HG02642 (cell line): ENCODE measurements at regions not wholly inside any gene's neighbourhood (a gene's known extent, or its start where the extent isn't known, plus 50 kb on each side); places are given as distances from the start of the nearest gene placed in this dataset.
"Not testable (repeated sequence)": the region's sequence is repeated elsewhere in the genome, so short reads cannot be mapped to it uniquely, and the experiment has no call there.

Experiments
- ATAC-seq: cut with Tn5 transposase; IDR thresholded peaks from one replicate; pipeline ENCODE4 v1.9.1; 2021; ENCODE audit warnings: mild to moderate bottlenecking; ENCODE audit not compliant: unreplicated experiment, poor library complexity

DNA sequence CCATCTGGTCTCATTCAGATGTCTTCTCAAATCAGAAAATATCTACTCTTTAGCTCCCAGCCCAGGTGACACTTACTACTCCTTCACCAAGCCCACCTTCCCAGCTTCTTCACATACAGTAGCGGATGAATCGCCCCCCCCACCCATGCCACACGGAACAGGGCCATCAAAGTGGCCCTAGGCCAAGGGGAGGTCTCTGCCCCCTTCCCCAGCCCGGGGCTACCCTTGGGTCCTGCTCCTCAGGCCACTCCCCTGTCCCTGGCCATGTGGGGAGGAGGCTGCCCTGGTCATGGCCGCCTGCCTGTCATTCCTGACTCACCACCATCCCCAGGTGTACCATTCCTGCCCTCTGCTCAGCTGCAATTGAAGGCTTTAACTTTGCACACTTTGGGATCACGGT lies 142.8 kb downstream of the NECTIN1 start:
- ATAC-seq, result no peak

DNA sequence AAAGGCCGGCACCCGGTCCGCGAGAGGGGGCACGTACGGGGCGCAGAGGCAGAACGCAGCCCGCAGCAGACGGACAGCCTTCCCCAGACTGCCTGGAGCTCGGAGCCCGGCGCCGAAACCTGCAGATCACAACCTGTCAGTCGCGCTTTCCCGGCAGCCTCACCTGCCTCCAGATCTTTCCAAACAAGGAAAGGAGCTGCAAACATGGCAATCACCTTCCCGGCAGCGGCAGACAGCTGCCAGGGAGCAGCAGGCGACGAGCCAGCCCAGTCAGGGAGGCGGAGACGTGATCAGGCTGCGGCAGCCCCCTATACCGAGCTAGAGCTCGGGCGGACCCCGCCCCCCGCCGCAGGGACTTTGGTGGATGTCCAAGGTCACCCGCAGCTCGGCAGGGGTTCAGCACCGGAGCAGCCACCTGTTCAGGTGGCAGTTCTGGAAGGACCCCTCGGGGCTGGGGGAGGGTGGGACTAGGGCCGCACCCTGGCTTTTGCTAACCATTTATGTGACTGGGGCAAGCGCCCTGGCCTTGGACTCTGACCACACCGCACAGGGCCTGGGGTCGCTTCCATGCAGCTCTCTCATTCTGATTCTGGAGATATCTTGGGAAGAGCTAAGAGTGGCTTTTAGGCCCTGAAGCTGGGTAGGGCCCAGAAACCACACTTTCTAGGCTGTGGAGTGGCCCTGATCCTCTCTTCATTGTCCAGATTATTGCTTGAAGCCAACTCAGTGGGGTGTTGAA lies 143.8 kb downstream of the NECTIN1 start:
- no peak for ATAC-seq

DNA sequence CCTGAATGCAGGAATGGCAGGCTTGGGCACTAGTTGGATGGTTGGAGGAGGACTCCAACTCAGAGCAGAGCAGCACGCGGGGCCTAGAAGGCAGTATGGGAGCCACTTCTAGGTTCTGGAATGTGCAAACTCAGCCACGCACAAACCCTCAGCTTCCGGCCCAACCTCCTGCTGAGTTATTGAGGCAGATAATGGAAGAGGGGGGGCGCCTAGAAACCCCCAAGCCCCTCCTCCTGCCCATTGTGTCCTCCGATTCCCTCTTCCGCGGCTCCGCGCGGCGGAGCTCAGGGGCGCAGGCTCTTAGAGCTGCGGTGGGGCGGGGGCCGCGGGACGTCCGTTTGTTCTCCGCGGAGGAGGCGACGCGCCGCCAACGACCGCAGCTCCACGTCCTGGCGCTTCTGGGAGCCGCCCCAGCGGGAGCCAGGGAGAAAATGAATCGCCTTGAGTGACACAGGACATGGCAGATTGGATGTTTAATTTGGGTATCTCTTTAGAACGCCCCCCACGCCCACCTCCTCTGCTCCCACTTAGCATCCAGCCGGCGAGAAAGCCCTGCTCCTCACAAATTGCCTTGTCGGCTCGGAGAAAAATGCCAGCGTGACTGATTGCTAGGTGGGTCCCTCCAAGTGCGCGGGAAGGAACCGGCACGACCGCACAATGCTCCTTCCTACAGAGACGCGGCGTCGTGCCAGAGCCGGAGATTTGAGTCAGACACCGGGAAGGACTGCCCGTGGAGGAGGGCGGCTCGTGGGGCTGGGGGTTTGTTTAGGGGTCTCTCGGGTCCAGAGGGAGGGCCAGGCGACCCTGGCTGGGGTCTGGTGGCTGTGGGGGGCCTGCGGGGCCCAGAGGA lies 144.6 kb downstream of the NECTIN1 start:
- ATAC-seq, result no peak

DNA sequence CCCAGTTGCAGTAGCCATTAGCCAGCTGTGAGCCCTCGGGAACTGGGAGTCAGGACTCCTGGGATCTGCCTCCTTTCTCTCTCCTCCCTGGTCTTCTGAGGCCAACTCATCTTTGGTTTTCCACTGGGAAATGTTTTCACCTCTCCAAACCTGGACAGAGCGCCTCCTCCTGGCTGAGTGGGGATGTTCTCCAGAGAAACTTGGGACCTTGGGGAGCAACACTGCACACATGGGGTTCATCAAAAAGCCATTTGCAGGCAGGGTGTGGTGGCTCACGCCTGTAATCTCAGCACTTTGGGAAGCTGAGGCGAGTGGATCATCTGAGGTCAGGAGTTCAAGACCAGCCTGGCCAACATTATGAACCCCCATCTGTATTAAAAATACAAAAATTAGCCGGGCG lies 145.4 kb downstream of the NECTIN1 start:
- ATAC-seq, result no peak

DNA sequence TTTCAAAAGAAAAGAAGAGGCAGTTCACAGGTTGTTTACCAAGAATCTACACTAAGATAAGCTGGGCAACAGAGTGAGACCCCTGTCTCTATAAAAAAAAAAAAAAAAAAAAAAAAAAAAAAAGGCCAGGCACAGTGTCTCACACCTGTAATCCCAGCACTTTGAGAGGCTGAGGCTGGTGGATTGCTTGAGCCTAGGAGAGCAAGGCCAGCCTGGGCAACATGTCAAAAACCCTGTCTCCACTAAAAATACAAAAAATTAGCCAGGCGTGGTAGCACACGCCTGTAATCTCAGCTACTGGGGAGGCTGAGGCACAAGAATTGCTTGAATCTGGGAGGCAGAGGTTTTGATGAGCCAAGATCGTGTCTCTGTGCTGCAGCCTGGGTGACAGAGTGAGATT lies 147.6 kb downstream of the NECTIN1 start:
- ATAC-seq, result not testable (repeated sequence)

DNA sequence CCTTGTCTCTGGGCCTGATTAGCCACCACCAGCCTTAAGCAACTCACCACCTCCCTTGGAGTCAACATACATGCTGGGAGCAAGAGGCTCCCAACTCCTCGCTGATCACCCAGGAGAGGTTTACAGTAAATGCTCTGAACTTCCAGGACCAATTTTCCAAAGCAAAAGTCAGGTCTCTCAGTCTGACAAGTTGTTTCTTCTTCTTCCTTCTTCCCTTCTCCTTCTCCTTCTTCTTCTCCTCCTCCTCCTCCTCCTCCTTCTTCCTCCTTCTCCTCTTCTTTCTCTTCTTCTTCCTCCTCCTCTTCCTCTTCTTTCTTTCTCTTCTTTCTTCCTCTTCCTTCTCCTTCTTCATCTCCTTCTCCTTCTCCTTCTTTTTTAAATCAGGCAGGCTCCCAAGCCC lies 148.2 kb downstream of the NECTIN1 start:
- no peak for ATAC-seq

DNA sequence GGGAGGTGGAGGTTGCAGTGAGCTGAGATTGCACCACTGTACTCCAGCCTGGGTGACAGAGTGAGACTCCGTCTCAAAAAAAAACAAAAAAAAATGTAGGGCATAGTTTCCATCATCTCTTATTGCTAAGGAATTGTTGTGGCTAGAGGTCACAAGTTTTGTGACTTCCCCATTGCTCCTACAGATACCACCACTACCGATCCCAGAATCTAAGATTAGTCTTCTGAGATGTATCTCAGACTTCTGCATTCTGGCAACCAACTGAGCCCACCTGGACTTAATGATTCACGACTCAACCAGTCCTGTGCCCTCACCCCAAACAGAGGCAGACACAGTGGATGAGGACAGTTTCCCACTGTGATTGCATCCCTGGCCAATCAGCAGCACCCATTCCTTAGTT lies 148.9 kb downstream of the NECTIN1 start:
- no peak for ATAC-seq

DNA sequence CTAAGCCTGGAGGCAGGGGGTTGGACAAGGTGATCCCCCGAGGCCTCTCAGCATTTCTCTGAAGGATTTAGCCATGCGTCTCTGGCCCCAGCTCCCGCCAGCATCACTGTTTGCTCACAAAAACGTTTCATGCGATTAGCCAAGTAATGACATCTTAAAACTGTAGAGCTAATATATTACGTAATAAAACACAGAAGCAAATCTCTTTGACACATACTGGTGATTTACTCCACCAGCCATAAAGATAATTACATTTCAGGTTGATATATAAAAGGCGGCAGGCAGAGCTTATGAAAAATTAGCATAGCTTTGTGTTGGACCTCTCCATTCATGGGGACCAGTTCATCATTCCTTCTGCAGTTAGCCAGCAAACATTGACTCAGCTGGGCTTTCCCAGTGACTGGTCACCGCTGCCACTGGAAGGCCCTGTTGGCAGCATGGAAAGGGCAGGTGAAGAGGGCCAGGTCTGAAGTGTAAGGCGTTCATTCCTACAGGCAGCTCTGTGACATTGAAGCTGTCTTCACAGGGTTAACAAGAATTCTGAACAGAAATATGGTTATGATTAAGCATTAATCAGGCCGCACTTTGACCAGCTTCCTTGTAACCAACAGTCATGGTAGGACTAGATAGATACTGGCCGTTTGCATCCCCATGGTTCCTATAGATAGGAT lies 150.3 kb downstream of the NECTIN1 start:
- ATAC-seq, result no peak

DNA sequence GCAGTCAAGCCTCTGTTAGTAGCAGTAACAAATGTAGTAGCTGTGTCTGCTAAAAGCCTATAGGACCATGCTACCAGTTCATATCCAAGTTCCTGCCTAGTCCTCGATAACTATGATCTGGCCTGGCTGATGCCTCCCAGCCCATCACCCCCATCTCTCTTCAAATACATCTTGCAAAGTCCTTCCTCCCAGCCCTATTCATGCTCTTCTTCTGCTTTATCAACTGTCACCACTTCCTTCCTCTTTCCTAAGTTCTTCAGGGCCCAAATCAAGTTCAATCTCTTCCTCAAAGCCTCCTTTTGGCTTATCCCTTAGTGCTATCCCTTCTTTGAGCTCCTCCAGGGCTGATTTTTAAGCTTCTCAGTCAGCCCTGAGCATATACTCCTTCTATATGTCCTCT lies 150.9 kb upstream of the THY1 start:
- ATAC-seq, result no peak

DNA sequence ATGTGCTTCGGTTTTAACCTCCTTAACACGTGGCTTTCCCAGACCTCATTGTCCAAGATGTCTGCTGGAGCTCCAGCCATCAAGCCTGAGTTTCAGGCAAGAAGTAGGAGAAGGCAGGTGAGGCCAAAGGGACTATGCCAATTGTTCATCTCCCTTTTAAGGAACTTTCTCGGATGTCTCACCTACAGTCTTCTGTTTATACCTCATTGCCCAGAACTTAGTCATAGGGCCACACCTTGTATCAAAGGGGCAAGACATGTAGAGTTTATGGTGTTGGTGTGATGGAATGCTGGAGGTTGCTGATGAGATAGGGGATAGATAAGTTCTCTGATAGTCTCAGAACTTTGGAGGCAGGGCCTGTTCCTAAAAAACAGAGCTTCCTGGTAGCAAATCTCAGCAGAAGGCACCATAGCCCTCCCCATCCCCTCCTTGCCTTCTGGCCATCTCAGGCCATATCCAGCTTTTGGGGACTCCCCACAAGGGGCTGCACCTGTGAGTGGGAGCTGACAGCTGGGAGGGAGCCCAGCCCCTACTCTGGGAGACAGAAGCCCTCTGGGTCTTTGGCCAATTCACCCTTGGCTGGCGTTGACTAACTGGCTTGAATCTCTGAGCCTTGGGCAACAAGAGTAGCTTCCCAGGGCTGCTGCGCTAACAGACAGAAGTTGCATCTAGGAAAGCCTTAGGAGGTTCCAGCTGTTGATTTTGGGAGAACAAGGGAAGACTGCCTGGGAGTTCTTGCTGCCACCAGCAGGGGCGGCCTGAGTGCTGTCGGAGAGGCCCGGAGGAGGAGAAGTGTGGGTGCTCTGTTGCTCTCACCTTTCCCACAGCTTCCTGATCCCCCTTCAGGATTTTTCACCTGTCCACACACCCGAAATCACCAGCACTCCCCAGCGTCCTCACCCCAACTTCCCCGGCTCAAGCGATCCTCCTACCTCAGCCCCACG lies 149.8 kb upstream of the THY1 start:
- ATAC-seq, result no peak

DNA sequence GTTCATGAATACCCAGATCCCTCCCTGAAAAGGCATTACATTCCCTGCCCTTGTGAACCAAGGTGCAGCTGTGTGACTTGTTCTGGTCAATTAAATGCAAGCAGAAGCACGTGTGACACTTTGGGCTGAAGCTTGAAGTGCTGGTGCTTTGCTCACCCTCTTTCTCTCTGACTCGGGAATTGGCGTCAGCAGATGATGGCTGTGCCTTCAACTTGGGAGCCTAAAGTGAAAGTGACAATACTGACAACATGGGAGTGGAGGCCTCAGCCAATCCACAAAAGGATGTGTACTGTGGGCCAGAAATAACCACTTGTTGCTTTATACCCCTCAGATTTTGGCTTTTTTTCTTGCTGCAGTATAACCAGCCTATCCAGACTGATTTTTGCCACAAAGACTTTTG lies 148.3 kb upstream of the THY1 start:
- no peak for ATAC-seq

DNA sequence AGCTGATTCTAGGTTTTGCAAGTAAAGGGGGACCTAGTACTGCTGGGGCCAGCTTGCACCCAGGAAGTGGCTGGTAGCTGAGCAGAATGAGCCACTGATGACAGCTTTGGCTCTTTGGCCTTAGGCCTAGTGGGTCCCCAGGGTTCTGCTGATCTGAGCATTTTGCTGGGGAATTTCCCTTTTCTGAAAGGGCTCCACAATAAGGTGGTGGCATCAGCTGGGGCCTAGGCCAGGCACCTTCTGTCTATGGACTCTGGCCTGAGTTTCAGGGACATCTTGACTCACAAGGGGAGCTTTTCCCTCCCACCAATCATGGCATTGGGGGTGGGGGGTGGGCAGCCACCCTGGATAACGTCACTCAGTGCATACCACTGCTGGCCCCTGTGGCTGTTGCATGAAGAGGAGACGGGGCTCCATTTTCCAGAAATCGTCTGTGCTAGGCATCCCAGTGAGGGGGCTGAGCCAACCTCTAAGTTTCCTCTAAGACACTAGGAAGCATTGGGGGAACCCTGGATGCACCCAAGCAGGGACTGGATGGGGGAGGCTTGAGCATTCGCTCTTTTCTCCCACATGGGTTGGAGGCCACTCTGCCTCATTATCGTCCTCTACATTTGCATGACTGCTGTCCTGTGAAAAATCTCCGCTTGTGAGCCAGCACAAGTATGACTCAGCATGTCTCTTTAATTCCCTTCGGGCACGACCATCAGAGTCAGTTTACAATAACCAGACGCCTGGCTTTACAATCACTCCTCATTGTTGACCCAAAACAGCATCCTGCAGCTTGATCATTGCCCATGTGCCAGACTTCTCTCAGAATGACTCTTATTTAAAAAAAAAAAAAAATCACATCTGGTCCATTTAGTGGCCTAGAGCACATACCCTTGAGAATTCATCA lies 145.0 kb upstream of the THY1 start:
- peak; percentile 66 for ATAC-seq

DNA sequence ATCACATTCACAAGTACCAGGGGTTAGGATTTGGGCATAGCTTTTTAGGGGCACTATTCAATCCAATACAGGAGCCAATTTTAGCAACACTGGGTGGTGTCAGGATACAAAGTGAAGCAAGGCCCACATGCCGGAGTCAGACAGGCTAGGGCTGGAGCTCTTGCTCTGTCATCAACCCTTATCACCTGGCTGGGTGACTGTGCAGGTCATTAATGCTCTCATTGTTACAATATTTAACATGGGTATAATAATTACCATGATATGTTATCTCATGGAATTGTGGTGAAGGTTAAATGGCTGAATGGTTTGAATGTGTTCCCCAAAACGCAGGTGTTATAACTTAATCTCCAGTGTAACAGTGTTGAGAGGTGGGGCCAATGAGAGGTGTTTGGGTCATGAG lies 143.3 kb upstream of the THY1 start:
- no peak for ATAC-seq

DNA sequence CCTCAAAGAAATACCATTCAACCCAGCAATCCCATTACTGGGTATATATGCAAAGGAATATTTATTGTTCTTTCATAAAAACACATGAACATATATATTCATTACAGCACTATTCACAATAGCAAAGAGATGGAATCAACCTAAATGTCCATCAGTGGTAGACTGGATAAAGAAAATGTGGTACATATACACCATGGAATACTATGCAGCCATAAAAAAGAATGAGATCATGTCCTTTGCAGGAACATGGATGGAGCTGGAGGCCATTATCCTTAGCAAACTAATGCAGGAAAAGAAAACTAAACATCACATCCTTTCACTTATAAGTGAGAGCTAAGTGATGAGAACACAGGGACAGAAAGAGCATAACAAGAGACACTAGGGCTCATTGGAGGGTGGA lies 142.7 kb upstream of the THY1 start:
- ATAC-seq, result not testable (repeated sequence)

DNA sequence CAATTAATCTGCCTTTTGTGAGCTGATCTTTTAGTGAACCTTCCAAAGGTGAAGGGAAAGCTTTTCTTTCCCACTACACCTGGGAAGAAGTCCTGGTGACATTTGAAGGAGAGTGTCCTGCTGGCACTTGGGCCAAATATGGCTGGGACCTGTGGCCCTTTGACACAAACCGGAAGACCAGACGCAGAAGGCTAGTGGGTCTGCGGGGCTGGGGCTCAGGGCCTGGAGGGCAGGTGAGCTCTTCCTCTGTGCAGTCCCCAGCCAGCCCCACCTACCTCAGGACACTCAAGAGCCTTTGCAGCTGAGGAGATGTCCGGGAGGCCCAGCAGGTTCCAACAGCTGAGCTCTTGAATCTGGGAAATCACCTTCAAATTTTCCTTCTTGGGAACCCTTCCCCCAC lies 138.0 kb upstream of the THY1 start:
- no peak for ATAC-seq

DNA sequence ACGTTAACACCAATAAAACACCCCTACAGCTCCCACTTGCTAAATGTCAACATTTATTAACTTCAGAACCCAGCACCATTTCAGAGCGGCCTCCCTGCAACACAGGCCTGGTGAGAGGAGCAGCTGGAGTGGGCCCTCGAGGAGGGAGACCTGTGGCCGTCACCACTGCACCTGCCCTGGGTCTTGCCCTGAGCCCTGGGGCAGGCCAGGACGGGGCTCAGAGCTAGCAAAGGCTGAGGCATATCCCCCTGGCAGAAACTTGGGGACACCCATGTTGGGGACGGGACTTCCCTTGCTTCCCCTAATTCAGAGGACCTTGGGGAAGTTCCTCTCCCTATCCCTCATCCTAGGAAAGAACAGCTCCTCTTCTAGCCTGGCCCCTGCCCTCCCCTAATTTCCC lies 137.3 kb upstream of the THY1 start:
- ATAC-seq, result no peak

DNA sequence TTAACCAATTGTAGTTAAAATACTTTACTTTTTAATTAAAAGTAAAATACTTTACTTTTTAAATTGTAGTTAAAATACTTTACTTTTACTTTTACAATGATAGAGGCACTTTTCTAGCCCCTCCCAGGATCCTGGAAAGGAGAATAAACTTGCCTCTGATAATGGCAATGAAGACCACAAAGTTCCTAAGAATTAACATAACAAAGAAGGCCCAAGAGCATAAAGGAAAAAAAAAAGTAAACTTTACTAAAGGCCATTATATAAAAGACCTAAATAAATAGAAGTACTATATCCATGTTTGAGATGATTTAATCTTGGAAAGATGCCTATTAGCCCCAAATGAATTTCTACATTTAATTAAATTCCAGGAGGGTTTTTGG lies 129.1 kb upstream of the THY1 start:
- ATAC-seq, result no peak

DNA sequence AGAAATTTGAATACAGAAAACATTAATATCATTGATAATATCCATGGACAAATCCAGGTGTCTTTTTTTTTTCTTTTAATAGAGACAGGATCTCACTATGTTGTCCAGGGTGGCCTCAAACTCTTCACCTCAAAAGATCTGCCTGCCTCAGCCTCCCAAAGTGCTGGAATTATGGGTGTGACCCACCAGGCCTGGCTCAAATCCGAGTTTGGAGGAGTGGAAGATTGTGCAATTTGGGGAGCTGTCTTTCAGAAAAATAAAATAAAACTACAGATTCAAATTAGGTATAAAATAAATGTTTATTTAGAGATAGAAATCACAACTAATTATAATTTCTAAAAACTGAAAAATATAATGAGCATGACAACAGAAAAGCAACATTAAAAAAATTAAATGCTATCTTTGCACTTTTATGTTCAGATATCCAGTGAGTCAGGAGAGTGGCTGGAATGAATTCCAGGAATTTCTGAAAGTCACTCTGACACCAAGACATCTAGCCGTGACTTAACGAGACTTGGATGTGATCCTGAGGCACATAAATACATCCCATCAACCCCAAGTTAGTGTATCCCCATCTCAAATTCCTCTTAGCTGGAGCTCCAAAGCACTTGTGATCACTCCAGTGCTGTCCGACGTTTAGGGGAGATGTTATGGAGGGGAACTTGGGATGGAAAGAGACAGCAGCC lies 128.6 kb upstream of the THY1 start:
- no peak for ATAC-seq
